Upper lobe of right lung (tissue), 1 donor: ENCODE measurements at regions not wholly inside any gene's neighbourhood (a gene's known extent, or its start where the extent isn't known, plus 50 kb on each side); places are given as distances from the start of the nearest gene placed in this dataset.

Experiments used
- ATAC-seq: fragments of 200-7000 bp; cut with Tn5 transposase; one replicate; pipeline ENCODE4 v1.9.1; 2020; ENCODE audit warnings: mild to moderate bottlenecking, moderate library complexity
- DNase-seq: peaks from one replicate; pipeline ENCODE4 v3.0.0-alpha.2; 2020
- H3K27ac ChIP-seq: fragments of 200-600 bp; one replicate; pipeline ENCODE4 v1.8.0; 2022
- H3K27me3 ChIP-seq: fragments of 200-600 bp; one replicate; pipeline ENCODE4 v1.8.0; 2022; ENCODE audit warnings: mild to moderate bottlenecking
- H3K36me3 ChIP-seq: fragments of 200-600 bp; one replicate; pipeline ENCODE4 v1.8.0; 2022
- H3K4me1 ChIP-seq: fragments of 200-600 bp; one replicate; pipeline ENCODE4 v1.8.0; 2022
- H3K4me3 ChIP-seq: fragments of 200-600 bp; one replicate; pipeline ENCODE4 v1.8.0; 2022; ENCODE audit warnings: mild to moderate bottlenecking
- H3K9me3 ChIP-seq: fragments of 200-600 bp; one replicate; pipeline ENCODE4 v1.8.0; 2022
- intact Hi-C: fragments of 100-400 bp; cut with DNase I; formaldehyde crosslinking; loops from one replicate; pipeline ENCODE4 v1.11.0; 2022
- TF ChIP-seq, protein P1 (sequence below): fragments of 200-600 bp; IDR thresholded peaks from one replicate; pipeline ENCODE4 v1.8.0; 2022; ENCODE audit warnings: antibody characterized with exemption
- donor health status: DM: no; HTN: yes; CAD: no; lungs with severe emphysema.

DNA sequence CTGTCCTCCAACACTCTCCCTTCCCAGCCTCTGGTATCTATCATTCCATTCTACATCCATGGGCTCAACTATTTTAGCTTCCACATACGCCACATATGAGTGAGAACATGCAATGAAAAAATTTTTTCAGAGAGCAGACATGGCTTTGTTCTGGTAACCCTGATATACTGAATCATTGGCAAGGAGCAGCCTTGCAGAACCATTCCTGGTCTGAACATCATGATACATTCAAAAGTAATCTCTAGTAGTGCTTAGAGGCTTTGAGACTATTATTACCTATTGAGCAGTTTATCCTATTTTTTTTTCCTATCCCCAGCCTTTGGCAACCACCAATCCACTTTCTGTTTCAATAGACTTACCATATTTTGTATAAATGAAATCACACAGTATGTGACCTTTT lies 393.1 kb upstream of the KCNH7 start:
- TF ChIP-seq, protein P1, sequence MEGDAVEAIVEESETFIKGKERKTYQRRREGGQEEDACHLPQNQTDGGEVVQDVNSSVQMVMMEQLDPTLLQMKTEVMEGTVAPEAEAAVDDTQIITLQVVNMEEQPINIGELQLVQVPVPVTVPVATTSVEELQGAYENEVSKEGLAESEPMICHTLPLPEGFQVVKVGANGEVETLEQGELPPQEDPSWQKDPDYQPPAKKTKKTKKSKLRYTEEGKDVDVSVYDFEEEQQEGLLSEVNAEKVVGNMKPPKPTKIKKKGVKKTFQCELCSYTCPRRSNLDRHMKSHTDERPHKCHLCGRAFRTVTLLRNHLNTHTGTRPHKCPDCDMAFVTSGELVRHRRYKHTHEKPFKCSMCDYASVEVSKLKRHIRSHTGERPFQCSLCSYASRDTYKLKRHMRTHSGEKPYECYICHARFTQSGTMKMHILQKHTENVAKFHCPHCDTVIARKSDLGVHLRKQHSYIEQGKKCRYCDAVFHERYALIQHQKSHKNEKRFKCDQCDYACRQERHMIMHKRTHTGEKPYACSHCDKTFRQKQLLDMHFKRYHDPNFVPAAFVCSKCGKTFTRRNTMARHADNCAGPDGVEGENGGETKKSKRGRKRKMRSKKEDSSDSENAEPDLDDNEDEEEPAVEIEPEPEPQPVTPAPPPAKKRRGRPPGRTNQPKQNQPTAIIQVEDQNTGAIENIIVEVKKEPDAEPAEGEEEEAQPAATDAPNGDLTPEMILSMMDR, result no peak
- Histone ChIP-seq H3K27me3 (no peaks in the 10 kb centered on the region), H3K9me3 (no peaks in the 10 kb centered on the region), H3K4me1 (no peaks in the 10 kb centered on the region), H3K27ac (no peak overlapping the region), H3K36me3 (no peaks in the 10 kb centered on the region), H3K4me3 (no peak overlapping the region)
- DNase-seq (no peak), ATAC-seq (no peak)
- intact Hi-C loops, result no loop called here

DNA sequence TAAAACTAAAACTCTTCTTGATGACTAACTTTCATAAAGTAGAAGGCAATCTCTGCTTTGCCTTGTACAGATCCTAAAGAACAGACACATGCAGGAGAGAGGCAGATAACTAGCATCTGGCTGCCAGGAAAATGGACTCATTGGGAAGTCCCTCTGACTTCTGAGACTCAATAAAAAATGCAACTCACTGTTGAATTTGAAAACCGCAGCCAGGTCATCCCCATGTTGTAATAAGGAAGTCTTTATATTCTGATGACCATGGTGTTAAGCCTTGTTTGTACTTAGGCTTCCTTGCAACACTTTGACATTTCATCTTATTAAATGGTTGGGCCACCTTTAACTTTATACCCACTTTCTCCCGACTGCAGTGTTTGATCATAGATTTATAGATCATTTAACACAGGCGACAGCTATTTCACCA lies 375.1 kb upstream of the KCNH7 start:
- intact Hi-C loops, result no loop called here

DNA sequence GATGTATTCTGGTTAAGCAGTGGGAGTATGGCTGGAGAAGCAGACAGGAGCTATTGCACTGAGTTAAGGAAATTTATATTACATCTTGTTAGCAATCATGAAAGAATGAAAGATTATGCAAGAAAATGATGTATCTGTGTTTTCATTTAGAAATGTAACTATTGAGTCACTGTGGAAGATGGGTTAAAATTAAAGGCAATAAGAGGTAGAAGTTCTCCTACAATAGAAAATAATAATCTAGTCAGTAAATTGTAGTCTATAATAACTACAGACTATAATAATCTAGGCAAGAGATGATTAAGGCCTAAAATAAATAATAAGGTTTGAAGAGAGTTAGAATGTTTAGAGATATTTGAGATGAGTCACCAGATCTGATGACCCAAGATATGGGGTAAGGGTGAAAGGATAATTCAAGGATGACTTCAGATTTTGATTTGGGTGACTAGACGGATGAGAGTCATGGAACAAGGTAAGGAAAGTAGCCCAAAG lies 371.9 kb upstream of the KCNH7 start:
- ATAC-seq, result no peak
- intact Hi-C loops, result no loop called here

More for the DNA sequence above, 375.1 kb upstream of the KCNH7 start:
- no peak overlapping the region for H3K27ac ChIP-seq
- H3K36me3 ChIP-seq, result no peaks in the 10 kb centered on the region
- no peaks in the 10 kb centered on the region for H3K27me3 ChIP-seq
- no peaks in the 10 kb centered on the region for H3K9me3 ChIP-seq
- ATAC-seq (no peak), DNase-seq (no peak)
- H3K4me1 ChIP-seq, result no peaks in the 10 kb centered on the region
- TF ChIP-seq, protein P1, result no peak
- H3K4me3 ChIP-seq, result no peak overlapping the region

DNA sequence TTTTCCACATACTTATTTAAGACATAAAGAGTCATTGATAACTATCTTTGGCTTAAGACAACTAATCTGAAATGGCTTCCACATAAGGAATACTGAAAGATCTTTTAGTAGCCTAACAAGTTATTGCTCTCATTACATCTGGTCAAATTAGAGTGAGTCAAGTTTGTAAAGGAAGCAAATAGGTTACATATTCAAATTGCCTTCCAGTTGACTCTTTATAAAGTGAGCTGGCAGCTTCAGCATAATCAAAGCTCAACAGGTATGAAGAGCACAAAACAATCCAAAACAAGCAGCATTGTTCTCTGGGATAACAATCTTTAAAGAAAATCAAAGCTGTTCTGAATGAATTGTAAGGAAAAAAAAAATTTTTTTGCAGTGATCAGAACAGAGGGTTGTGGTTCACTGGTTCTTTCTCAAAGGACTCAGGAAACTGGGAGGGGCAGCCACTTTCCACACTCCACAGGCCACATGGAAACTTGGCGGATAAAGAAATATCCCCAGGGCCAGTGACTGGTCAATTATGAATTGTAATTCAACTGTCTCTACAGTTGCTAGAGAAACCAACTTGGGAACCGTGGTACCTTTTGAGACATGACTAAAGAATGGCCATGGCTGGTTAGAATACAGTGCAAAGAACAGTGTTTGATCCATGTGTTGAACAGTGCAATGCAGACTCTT lies 369.3 kb upstream of the KCNH7 start:
- Histone ChIP-seq H3K4me1 (no peaks in the 10 kb centered on the region), H3K27ac (no peak overlapping the region), H3K36me3 (no peaks in the 10 kb centered on the region), H3K9me3 (no peaks in the 10 kb centered on the region), H3K27me3 (no peaks in the 10 kb centered on the region), H3K4me3 (no peak overlapping the region)
- intact Hi-C loops, result no loop called here
- no peak for DNase-seq
- TF ChIP-seq, protein P1, result no peak
- no peak for ATAC-seq

More for the DNA sequence above, 371.9 kb upstream of the KCNH7 start:
- no peak overlapping the region for H3K4me3 ChIP-seq
- TF ChIP-seq, protein P1, result no peak
- H3K4me1 ChIP-seq, result no peaks in the 10 kb centered on the region
- no peak overlapping the region for H3K27ac ChIP-seq
- H3K27me3 ChIP-seq, result no peaks in the 10 kb centered on the region
- no peaks in the 10 kb centered on the region for H3K9me3 ChIP-seq
- H3K36me3 ChIP-seq, result no peaks in the 10 kb centered on the region
- DNase-seq, result no peak

DNA sequence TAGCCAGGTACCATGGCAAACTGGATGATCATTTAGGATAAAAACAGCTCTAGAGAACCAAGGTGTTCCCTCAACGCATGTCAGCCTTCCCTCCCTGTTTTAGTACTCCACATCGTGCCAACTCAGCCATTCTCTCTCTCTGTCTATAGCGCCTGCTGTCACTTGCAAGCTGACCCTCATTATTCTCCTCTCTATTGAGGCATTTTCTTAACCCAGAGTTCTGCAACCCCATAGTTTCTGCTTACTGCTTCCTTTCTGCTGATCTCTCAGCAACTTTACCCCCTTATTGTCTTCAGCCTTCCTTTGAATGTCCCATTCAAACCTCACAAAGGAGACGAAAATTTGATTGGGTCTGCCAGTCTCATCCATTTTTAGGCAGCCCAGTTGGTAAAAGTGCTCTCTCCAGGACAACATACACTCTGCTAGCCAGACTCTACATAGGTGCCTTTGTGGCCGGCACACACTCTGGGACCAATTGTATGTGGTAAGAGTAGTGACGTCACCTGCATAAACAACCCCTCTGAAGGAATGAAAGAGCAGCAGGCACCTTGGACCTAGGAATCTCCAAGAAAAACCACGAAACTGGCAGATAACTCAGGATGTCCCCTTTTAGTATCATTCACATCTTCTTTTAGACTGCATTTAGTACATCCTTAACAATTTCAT lies 367.2 kb upstream of the KCNH7 start:
- Histone ChIP-seq H3K27ac (no peak overlapping the region), H3K9me3 (no peaks in the 10 kb centered on the region), H3K36me3 (no peaks in the 10 kb centered on the region), H3K4me1 (no peaks in the 10 kb centered on the region), H3K4me3 (no peak overlapping the region), H3K27me3 (no peaks in the 10 kb centered on the region)
- intact Hi-C loops, result no loop called here
- DNase-seq, result no peak
- ATAC-seq, result no peak
- TF ChIP-seq, protein P1, result no peak
